Fibroblast of lung (primary cell): ENCODE measurements at regions not wholly inside any gene's neighbourhood (a gene's known extent, or its start where the extent isn't known, plus 50 kb on each side); places are given as distances from the start of the nearest gene placed in this dataset.

Experiments
- DNase-seq, 2 donors: peaks; one replicate each; pipeline versions ENCODE4 v3.0.0 to v3.0.0-alpha.2; 2010; ENCODE audit warnings: low read depth in 2 of 2
- H2AFZ ChIP-seq: 2 replicates; pipeline ENCODE4 v1.5.1; 2012; ENCODE audit warnings: low read length, control low read depth, inconsistent platforms
- H3K27ac ChIP-seq: 2 replicates; pipeline ENCODE4 v1.5.1; 2011; ENCODE audit warnings: low read length, control low read depth; ENCODE audit not compliant: insufficient read depth
- H3K27me3 ChIP-seq: 2 replicates; pipeline ENCODE4 v1.5.1; 2011; ENCODE audit warnings: mild to moderate bottlenecking, low read length; ENCODE audit not compliant: control insufficient read depth, insufficient read depth
- H3K36me3 ChIP-seq: 2 replicates; pipeline ENCODE4 v1.5.1; 2011; ENCODE audit warnings: low read length; ENCODE audit not compliant: control insufficient read depth, insufficient read depth
- H3K4me1 ChIP-seq: 2 replicates; pipeline ENCODE4 v1.5.1; 2011; ENCODE audit warnings: low read length; ENCODE audit not compliant: control insufficient read depth, insufficient read depth; ENCODE audit errors: extremely low read depth
- H3K4me2 ChIP-seq: 2 replicates; pipeline ENCODE4 v1.5.1; 2011; ENCODE audit warnings: low read length, control low read depth; ENCODE audit not compliant: insufficient read depth; ENCODE audit errors: extremely low read depth
- H3K4me3 ChIP-seq, 4 experiments: fragments of 200-600 bp in 1 of 4; sonication (generic) in 1 of 4; replicated peaks in 1 of 4; 2 replicates each; pipeline ENCODE4 v1.5.1; 2011 to 2016; ENCODE audit warnings: low read length in 4 of 4, low read depth in 3 of 4, mild to moderate bottlenecking in 3 of 4, control low read depth in 2 of 4, inconsistent platforms in 1 of 4, mixed read lengths in 1 of 4; ENCODE audit not compliant: insufficient read depth in 1 of 4; ENCODE audit errors: control extremely low read depth in 1 of 4
- H3K79me2 ChIP-seq: 2 replicates; pipeline ENCODE4 v1.5.1; 2012; ENCODE audit warnings: mild to moderate bottlenecking, low read length, inconsistent platforms; ENCODE audit not compliant: control insufficient read depth, insufficient read depth
- H3K9ac ChIP-seq: 2 replicates; pipeline ENCODE4 v1.5.1; 2011; ENCODE audit warnings: mild to moderate bottlenecking, low read length, control low read depth; ENCODE audit not compliant: insufficient read depth
- H3K9me3 ChIP-seq: 2 replicates; pipeline ENCODE4 v1.5.1; 2012; ENCODE audit warnings: low read depth, low read length; ENCODE audit not compliant: control insufficient read depth, insufficient read depth
- H4K20me1 ChIP-seq: 2 replicates; pipeline ENCODE4 v1.5.1; 2011; ENCODE audit warnings: low read length; ENCODE audit not compliant: control insufficient read depth, insufficient read depth; ENCODE audit errors: extremely low read depth
- CTCF ChIP-seq, 2 donors: IDR thresholded peaks in 1 of 2; conservative IDR thresholded peaks in 1 of 2; 1 replicate in 1 of 2; 2 replicates in 1 of 2; pipeline ENCODE4 v1.5.1; 2011 to 2012; ENCODE audit warnings: low read length in 2 of 2, control low read depth in 1 of 2, inconsistent platforms in 1 of 2, low read depth in 1 of 2, mild to moderate bottlenecking in 1 of 2
- EZH2 ChIP-seq: IDR thresholded peaks from 2 replicates; pipeline ENCODE4 v1.5.1; 2012; ENCODE audit warnings: low read length, control low read depth, mild to moderate bottlenecking; ENCODE audit errors: missing control alignments

GRCh38 chr12:97257726-97258125, 204.9 kb upstream of the RMST start:
- Histone ChIP-seq H3K4me1 (no peaks in the 10 kb centered on the region), H4K20me1 (no peaks in the 10 kb centered on the region), H3K4me2 (no peak overlapping the region), H3K79me2 (no peaks in the 10 kb centered on the region), H2AFZ (no peak overlapping the region), H3K36me3 (no peaks in the 10 kb centered on the region), H3K9me3 (no peaks in the 10 kb centered on the region), H3K27ac (no peak overlapping the region), H3K4me3 (no peak overlapping the region), H3K9ac (no peak overlapping the region), H3K27me3 (no peaks in the 10 kb centered on the region)
- TF ChIP-seq CTCF (conservative IDR thresholded peaks at IDR 0.05 in 1 of 2, IDR thresholded peaks at IDR 0.05 in 1 of 2; ENCODE audit: low read depth in 1 of 2, low read length in 2 of 2) (no peak), EZH2 (no peak)
- no peak for DNase-seq

GRCh38 chr12:97259098-97259497, 203.5 kb upstream of the RMST start:
- no peaks in the 10 kb centered on the region for H4K20me1 ChIP-seq
- H3K79me2 ChIP-seq = no peaks in the 10 kb centered on the region
- no peak overlapping the region for H2AFZ ChIP-seq
- H3K27ac ChIP-seq = no peak overlapping the region
- H3K27me3 ChIP-seq = no peaks in the 10 kb centered on the region
- TF ChIP-seq CTCF (conservative IDR thresholded peaks at IDR 0.05 in 1 of 2, IDR thresholded peaks at IDR 0.05 in 1 of 2; ENCODE audit: low read depth in 1 of 2, low read length in 2 of 2) (no peak), EZH2 (no peak)
- H3K9me3 ChIP-seq = no peaks in the 10 kb centered on the region
- DNase-seq = no peak
- no peak overlapping the region for H3K4me3 ChIP-seq
- no peaks in the 10 kb centered on the region for H3K4me1 ChIP-seq
- H3K36me3 ChIP-seq = no peaks in the 10 kb centered on the region
- no peak overlapping the region for H3K4me2 ChIP-seq
- H3K9ac ChIP-seq = no peak overlapping the region

- H3K27ac ChIP-seq = no peak overlapping the region
- H2AFZ ChIP-seq = no peak overlapping the region
- no peaks in the 10 kb centered on the region for H4K20me1 ChIP-seq
- H3K4me1 ChIP-seq = no peaks in the 10 kb centered on the region
- DNase-seq = no peak
- H3K9ac ChIP-seq = no peak overlapping the region
- TF ChIP-seq CTCF (conservative IDR thresholded peaks at IDR 0.05 in 1 of 2, IDR thresholded peaks at IDR 0.05 in 1 of 2; ENCODE audit: low read depth in 1 of 2, low read length in 2 of 2) (no peak), EZH2 (no peak)
- H3K4me2 ChIP-seq = no peak overlapping the region
- H3K4me3 ChIP-seq = no peak overlapping the region
- no peaks in the 10 kb centered on the region for H3K79me2 ChIP-seq
- no peaks in the 10 kb centered on the region for H3K36me3 ChIP-seq
- H3K27me3 ChIP-seq = no peaks in the 10 kb centered on the region
- no peaks in the 10 kb centered on the region for H3K9me3 ChIP-seq
Measured at GRCh38 chr12:97260786-97261185, 201.8 kb upstream of the RMST start.
